Stimulated activated CD8-positive, alpha-beta memory T cell treated with anti-CD3 and anti-CD28 coated beads, Interleukin-15, amount 100 ng/mL, for 4 hours (primary cell): ENCODE measurements at regions not wholly inside any gene's neighbourhood (a gene's known extent, or its start where the extent isn't known, plus 50 kb on each side); places are given as distances from the start of the nearest gene placed in this dataset.

Experiments
- DNase-seq, 2 donors: peaks; one replicate each; pipeline ENCODE4 v3.0.0-alpha.2; 2020; ENCODE audit warnings: low read depth in 2 of 2

GRCh38 chr13:90156390-90156789 is 1191.1 kb upstream of the MIR17HG start:
- no peak for DNase-seq

GRCh38 chr13:90168953-90169352 is 1178.5 kb upstream of the MIR17HG start:
- DNase-seq: no peak

GRCh38 chr13:90170208-90170607 is 1177.3 kb upstream of the MIR17HG start:
- no peak for DNase-seq

- DNase-seq: no peak
Measured at GRCh38 chr13:90171649-90172048, 1175.8 kb upstream of the MIR17HG start.

- DNase-seq: no peak
Measured at GRCh38 chr13:90177512-90177911, 1170.0 kb upstream of the MIR17HG start.

- no peak for DNase-seq
Measured at GRCh38 chr13:90184355-90184754, 1163.1 kb upstream of the MIR17HG start.

- DNase-seq: no peak
Measured at GRCh38 chr13:90185734-90186133, 1161.8 kb upstream of the MIR17HG start.

- DNase-seq: no peak
Measured at GRCh38 chr13:90187478-90188350, 1159.8 kb upstream of the MIR17HG start.

- no peak for DNase-seq
Measured at GRCh38 chr13:90188351-90188636, 1159.2 kb upstream of the MIR17HG start.

- DNase-seq: no peak
Measured at GRCh38 chr13:90197722-90198121, 1149.8 kb upstream of the MIR17HG start.

GRCh38 chr13:90201202-90201601 is 1146.3 kb upstream of the MIR17HG start:
- no peak for DNase-seq

GRCh38 chr13:90201676-90202460 is 1145.6 kb upstream of the MIR17HG start:
- DNase-seq: no peak

- DNase-seq: no peak
Measured at GRCh38 chr13:90205081-90205480, 1142.4 kb upstream of the MIR17HG start.

- DNase-seq: no peak
Measured at GRCh38 chr13:90205911-90206310, 1141.6 kb upstream of the MIR17HG start.

GRCh38 chr13:90217275-90217674 is 1130.2 kb upstream of the MIR17HG start:
- no peak for DNase-seq

- no peak for DNase-seq
Measured at GRCh38 chr13:90222758-90223157, 1124.7 kb upstream of the MIR17HG start.

- DNase-seq: no peak
Measured at GRCh38 chr13:90230311-90230710, 1117.2 kb upstream of the MIR17HG start.

- DNase-seq: no peak
Measured at GRCh38 chr13:90232291-90232690, 1115.2 kb upstream of the MIR17HG start.

- no peak for DNase-seq
Measured at GRCh38 chr13:90233933-90234672, 1113.4 kb upstream of the MIR17HG start.

GRCh38 chr13:90237852-90238251 is 1109.6 kb upstream of the MIR17HG start:
- no peak for DNase-seq

- DNase-seq: no peak
Measured at GRCh38 chr13:90238413-90238812, 1109.1 kb upstream of the MIR17HG start.

- DNase-seq: no peak
Measured at GRCh38 chr13:90239130-90239529, 1108.4 kb upstream of the MIR17HG start.
